GM12873 (cell line): ENCODE measurements at regions not wholly inside any gene's neighbourhood (a gene's known extent, or its start where the extent isn't known, plus 50 kb on each side); places are given as distances from the start of the nearest gene placed in this dataset.

Source experiments
- TF ChIP-seq, protein P1 (sequence below): IDR thresholded peaks from 2 replicates; pipeline ENCODE4 v1.5.1; 2012; ENCODE audit warnings: low read depth, mild to moderate bottlenecking, moderate library complexity, low read length, control low read depth; ENCODE audit not compliant: insufficient read depth; ENCODE audit errors: missing control alignments

DNA sequence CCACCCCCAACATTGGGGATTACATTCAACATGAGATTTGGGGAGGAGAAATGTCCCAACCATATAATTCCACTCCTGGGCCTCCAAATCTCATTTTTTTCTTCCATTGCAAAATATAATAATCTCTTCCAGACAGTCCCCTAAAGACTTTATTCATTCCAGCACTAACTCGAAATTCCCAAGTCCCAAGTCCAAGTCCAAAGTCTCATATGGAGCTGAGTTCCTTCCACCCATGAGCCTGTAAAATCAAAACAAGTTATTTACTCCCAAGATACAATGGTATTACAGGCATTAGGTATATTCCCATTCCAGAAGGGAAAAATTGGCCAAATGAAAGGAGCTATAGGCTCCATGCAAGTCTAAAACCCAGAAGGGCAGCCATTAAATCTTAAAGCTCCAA is 56.7 kb downstream of the P2RY1 start:
- TF ChIP-seq, protein P1, sequence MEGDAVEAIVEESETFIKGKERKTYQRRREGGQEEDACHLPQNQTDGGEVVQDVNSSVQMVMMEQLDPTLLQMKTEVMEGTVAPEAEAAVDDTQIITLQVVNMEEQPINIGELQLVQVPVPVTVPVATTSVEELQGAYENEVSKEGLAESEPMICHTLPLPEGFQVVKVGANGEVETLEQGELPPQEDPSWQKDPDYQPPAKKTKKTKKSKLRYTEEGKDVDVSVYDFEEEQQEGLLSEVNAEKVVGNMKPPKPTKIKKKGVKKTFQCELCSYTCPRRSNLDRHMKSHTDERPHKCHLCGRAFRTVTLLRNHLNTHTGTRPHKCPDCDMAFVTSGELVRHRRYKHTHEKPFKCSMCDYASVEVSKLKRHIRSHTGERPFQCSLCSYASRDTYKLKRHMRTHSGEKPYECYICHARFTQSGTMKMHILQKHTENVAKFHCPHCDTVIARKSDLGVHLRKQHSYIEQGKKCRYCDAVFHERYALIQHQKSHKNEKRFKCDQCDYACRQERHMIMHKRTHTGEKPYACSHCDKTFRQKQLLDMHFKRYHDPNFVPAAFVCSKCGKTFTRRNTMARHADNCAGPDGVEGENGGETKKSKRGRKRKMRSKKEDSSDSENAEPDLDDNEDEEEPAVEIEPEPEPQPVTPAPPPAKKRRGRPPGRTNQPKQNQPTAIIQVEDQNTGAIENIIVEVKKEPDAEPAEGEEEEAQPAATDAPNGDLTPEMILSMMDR: no peak

DNA sequence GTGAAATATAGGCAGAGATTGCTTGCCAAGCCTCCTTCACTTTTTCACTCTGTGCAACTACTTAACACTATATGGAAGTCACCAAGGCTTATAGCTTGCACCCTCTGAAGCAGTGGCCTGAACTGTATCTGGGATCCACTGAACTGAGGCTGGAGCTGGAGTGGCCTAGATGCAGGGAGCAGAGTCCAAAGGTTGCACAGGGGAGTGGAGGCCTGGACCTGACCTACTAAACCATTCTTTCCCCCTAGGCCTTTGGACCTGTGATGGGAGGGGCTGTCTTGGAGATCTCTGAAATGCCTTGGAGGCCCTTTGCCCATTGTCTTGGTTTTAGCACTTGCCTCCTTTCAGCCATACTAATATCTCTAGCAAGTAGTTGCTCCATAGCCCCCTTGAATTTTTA is 57.5 kb downstream of the P2RY1 start:
- TF ChIP-seq, protein P1: no peak

DNA sequence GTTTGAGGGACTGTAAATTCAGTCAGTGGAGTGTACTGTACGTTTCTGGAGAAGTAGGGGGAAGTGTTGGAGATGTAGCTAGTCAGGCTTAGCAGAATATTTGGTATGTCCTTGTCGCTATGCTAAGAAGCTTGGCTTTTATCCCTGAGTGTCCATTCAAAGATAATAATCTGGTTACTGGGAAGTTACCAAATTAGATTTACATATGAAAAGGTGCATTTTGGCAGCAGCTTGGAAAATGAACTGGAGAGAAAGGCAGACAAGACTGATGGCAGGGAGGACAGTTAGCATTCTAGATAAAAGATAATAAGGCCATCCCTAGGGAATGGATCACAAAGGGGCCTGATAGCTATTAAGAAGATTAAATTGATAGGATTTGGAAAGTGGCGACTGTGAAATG is 58.7 kb downstream of the P2RY1 start:
- TF ChIP-seq, protein P1: no peak

DNA sequence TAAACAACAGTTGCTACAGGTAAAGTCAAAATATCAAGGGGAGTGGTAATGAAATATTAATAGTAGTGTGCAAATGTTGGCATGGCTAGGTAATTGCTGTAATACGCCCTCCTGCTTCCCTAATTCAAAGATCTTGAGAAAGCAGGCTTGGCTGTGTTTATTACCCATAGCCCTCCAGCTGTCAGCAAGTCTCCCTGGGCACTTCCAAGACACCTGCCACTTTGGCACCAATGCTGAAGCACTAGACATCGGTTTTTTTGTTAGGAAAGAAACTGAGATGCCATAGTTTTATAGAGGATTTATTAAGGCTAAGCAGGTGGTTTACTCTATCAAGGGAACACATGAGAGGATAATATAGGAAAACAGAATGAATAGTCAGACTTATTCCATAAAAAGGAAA is 64.4 kb downstream of the P2RY1 start:
- TF ChIP-seq, protein P1: no peak

DNA sequence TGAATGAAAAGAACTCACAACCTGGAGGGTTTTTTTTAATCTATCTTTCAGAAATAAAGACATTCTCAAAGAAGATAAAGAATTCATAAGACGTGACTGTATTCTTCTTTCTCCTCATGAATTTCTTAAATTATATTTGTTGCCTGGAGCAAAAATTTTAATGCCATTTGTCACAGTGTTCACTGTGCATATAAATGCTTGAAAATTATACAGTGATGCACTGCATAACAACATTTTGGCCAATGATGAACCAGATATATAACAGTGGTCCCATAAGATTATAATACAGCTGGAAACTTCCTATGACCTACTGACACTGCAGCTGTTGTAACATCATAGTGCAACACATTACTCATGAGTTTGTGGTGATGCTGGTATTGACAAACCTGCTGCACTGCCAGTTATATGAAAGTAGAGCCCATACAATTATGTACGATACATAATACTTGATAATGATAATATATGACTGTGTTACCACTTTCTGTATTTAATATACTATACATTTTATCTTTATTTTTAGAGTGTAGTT is 67.3 kb downstream of the P2RY1 start:
- TF ChIP-seq, protein P1: no peak

DNA sequence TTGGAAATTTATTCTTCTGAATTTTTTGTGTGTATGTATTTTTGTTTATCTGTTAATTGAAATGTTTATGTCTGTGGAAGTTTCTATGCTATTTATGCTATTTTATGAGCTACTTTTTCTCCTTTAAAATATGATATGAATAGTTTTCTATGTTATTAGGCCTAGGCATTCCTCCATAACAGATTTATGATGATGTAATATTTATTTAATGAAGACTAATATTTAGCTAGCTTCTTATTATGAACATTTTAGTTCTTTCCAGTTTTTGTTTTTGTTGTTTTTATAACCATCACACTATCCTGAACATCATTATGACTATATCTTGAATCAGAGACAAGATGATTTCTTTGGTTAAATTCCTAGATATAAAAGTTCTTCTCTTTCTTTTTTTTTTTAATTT is 70.7 kb downstream of the P2RY1 start:
- TF ChIP-seq, protein P1: no peak

DNA sequence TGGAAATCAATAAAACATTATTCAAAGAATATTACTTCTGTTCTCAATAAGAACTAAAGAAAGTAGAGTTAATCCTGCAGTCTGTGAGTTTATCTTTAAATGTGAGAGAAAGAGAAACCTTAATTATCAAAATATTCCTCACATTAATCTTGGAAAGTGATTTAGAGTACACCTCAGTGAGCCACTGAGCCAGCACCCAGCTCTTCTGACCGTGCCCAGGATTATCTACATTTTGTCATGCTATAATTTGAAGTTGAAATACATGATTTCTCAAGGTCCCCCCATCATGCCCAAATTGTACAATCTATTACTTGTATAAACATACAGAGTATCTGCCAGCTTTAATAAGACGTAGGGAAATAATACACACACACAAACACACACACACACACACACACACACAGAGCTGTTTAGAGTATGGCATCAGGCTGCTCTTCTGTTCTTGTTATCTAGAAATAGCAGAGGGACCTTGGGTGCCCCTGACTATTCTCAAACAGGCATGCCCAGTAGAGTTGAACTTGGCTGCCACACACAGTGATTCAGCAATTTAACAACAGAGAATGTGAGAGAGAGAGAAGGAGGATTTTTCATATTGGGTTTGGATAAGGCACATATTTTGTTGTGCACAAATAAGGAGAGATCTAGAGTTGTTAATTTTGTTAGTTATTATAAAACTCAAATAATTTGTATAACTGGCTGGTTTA is 74.4 kb downstream of the P2RY1 start:
- TF ChIP-seq, protein P1: no peak

DNA sequence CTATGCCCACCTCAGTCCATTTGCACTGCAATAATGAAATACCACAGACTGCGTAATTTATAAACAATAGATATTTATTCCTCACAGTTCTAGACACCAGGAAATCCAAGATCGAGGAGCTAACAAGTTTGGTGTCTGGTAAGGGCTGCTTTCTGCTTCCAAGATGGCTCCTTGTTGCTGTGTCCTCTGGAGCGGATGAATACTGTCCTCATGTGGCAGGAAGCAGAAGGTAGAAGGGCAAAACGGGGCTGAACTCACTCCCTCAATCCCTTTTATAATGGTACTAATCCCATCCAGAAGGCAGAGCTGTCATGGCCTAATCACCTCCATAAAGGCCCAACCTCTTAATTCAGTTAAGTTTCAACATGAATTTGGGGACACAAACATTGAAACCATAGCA is 75.3 kb downstream of the P2RY1 start:
- TF ChIP-seq, protein P1: peak; percentile 16
